Neural cell (in vitro differentiated cells): ENCODE measurements at regions not wholly inside any gene's neighbourhood (a gene's known extent, or its start where the extent isn't known, plus 50 kb on each side); places are given as distances from the start of the nearest gene placed in this dataset.

Experiments used
- H2AFZ ChIP-seq: fragments of 200-600, 300-800 bp; sonication (generic), shearing (Covaris generic); 2 replicates; pipeline ENCODE4 v1.6.0; 2014; ENCODE audit warnings: low read depth, mild to moderate bottlenecking, antibody characterized with exemption, low read length, moderate library complexity
- H3F3A ChIP-seq: fragments of 200-600 bp; shearing (Covaris generic); 2 replicates; pipeline ENCODE4 v1.6.1; 2016; ENCODE audit warnings: mild to moderate bottlenecking, moderate library complexity, mixed read lengths, antibody characterized with exemption, low read length; ENCODE audit not compliant: insufficient read depth, poor library complexity, severe bottlenecking
- H3K27ac ChIP-seq: fragments of 200-600, 300-800 bp; sonication (generic), shearing (Covaris generic); 2 replicates; pipeline ENCODE4 v1.5.1; 2014; ENCODE audit warnings: mild to moderate bottlenecking, low read length, moderate library complexity
- H3K27me3 ChIP-seq: fragments of 300-800, 200-600 bp; sonication (generic), shearing (Covaris generic); 2 replicates; pipeline ENCODE4 v1.6.0; 2014; ENCODE audit warnings: mild to moderate bottlenecking, low read depth, low read length, moderate library complexity; ENCODE audit not compliant: insufficient read depth
- H3K36me3 ChIP-seq: fragments of 300-800, 200-600 bp; sonication (generic), shearing (Covaris generic); 2 replicates; pipeline ENCODE4 v1.5.1; 2014; ENCODE audit warnings: mild to moderate bottlenecking, antibody characterized with exemption, low read length, moderate library complexity; ENCODE audit not compliant: insufficient read depth
- H3K4me2 ChIP-seq: fragments of 300-800, 200-600 bp; sonication (generic), shearing (Covaris generic); 2 replicates; pipeline ENCODE4 v1.6.0; 2014; ENCODE audit warnings: mild to moderate bottlenecking, low read length
- H3K4me3 ChIP-seq: fragments of 300-800, 200-600 bp; sonication (generic), shearing (Covaris generic); 2 replicates; pipeline ENCODE4 v1.5.1; 2014; ENCODE audit warnings: mild to moderate bottlenecking, low read length, moderate library complexity
- H3K79me2 ChIP-seq: fragments of 200-600 bp; shearing (Covaris generic); replicated peaks from 2 replicates; pipeline ENCODE4 v1.6.0; 2014; ENCODE audit warnings: mild to moderate bottlenecking, low read length, moderate library complexity; ENCODE audit not compliant: insufficient read depth
- H3K9ac ChIP-seq: fragments of 300-800, 200-600 bp; sonication (generic), shearing (Covaris generic); 2 replicates; pipeline ENCODE4 v1.6.1; 2016; ENCODE audit warnings: mild to moderate bottlenecking, low read length, mixed read lengths
- H3K9me2 ChIP-seq: fragments of 200-600 bp; shearing (Covaris generic); 2 replicates; pipeline ENCODE4 v1.6.1; 2016; ENCODE audit warnings: mild to moderate bottlenecking, low read length, mixed read lengths; ENCODE audit not compliant: insufficient read depth
- H3K9me3 ChIP-seq: fragments of 200-600, 300-800 bp; sonication (generic), shearing (Covaris generic); 2 replicates; pipeline ENCODE4 v1.6.1; 2016; ENCODE audit warnings: mild to moderate bottlenecking, mixed run types, low read length, moderate library complexity, mixed read lengths
- H4K20me1 ChIP-seq: fragments of 200-600 bp; shearing (Covaris generic); 2 replicates; pipeline ENCODE4 v1.6.1; 2016; ENCODE audit warnings: mild to moderate bottlenecking, mixed run types; ENCODE audit not compliant: insufficient read depth
- CTCF ChIP-seq: fragments of 450-650 bp; IDR thresholded peaks from 2 replicates; pipeline ENCODE4 v1.5.1; 2014; ENCODE audit warnings: antibody characterized with exemption, mild to moderate bottlenecking, moderate library complexity; ENCODE audit not compliant: poor library complexity, severe bottlenecking
- EP300 ChIP-seq: fragments of 450-650 bp; conservative IDR thresholded peaks from 2 replicates; pipeline ENCODE4 v1.6.1; 2014; ENCODE audit warnings: antibody characterized with exemption, mild to moderate bottlenecking, moderate library complexity; ENCODE audit not compliant: poor library complexity, severe bottlenecking
- EZH2 ChIP-seq: fragments of 200-600, 300-800 bp; shearing (Covaris generic), sonication (generic); IDR thresholded peaks from 2 replicates; pipeline ENCODE4 v1.6.1; 2014; ENCODE audit warnings: antibody characterized with exemption, low read length, borderline replicate concordance, mild to moderate bottlenecking; ENCODE audit not compliant: insufficient read depth, poor library complexity, severe bottlenecking
- MXI1 ChIP-seq: fragments of 450-650 bp; conservative IDR thresholded peaks from 2 replicates; pipeline ENCODE4 v1.6.1; 2014; ENCODE audit warnings: antibody characterized with exemption, mild to moderate bottlenecking; ENCODE audit not compliant: poor library complexity, severe bottlenecking
- POLR2AphosphoS5 ChIP-seq: IDR thresholded peaks from 2 replicates; pipeline ENCODE4 v1.6.1; 2012
- RAD21 ChIP-seq: fragments of 450-650 bp; conservative IDR thresholded peaks from 2 replicates; pipeline ENCODE4 v1.6.1; 2014; ENCODE audit warnings: antibody characterized with exemption, mild to moderate bottlenecking, moderate library complexity
- SMC3 ChIP-seq: fragments of 450-650 bp; conservative IDR thresholded peaks from 2 replicates; pipeline ENCODE4 v1.6.1; 2014; ENCODE audit warnings: antibody characterized with exemption, mild to moderate bottlenecking, moderate library complexity; ENCODE audit not compliant: poor library complexity
- TAF1 ChIP-seq: IDR thresholded peaks from 2 replicates; pipeline ENCODE4 v1.6.1; 2012; ENCODE audit warnings: low read depth
- TF ChIP-seq, protein P1 (sequence below): IDR thresholded peaks from 2 replicates; pipeline ENCODE4 v1.6.1; 2012; ENCODE audit warnings: borderline replicate concordance

DNA sequence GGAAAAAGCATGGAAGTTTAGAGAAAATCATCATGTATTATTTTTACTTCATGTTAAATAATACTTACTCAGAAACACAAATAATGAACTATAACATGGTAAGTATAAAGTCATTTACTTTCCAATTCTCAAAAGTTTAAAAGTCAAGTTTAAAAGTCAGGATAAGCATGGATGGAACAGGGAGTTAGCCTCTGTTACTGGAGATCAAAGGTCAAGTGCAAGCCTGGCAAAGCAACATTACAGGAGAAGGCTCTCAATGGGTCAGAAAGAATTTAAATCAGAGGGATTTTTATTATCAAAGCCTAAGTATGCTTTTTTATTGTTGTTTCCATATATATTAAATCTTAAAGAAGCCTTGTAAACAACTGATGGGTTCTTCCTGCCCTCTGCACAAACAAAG, 505.4 kb downstream of the KCNA4 start:
- H2AFZ ChIP-seq, result no peak overlapping the region
- no peaks in the 10 kb centered on the region for H3K79me2 ChIP-seq
- TF ChIP-seq RAD21 (no peak), EZH2 (no peak), POLR2AphosphoS5 (no peak), TAF1 (no peak), MXI1 (no peak), EP300 (no peak)
- no peaks in the 10 kb centered on the region for H4K20me1 ChIP-seq
- H3F3A ChIP-seq, result no peaks in the 10 kb centered on the region
- no peak overlapping the region for H3K9ac ChIP-seq
- no peak overlapping the region for H3K4me3 ChIP-seq
- no peaks in the 10 kb centered on the region for H3K36me3 ChIP-seq
- H3K27me3 ChIP-seq, result no peaks in the 10 kb centered on the region
- no peaks in the 10 kb centered on the region for H3K9me3 ChIP-seq
- no peaks in the 10 kb centered on the region for H3K9me2 ChIP-seq
- no peak overlapping the region for H3K4me2 ChIP-seq
- no peak overlapping the region for H3K27ac ChIP-seq

DNA sequence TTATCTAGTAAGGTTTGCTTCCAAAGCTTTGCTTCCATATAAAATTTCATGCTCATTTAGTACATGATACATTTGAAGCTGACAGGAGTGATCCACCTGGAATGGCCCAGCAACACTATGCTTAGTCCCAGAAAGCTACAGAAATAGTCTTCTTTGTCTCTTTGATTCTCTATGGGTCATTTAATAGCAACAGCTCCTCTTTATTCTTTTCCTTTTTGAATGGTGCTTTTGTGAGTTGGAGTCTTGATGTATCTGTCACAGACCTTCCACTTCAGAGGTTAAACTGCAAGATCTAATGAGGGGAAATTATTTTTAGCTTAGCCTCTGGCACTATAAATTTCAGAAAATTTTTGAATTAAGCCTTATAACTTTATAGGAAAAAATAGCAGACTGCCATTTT, 509.5 kb downstream of the KCNA4 start:
- no peaks in the 10 kb centered on the region for H3K36me3 ChIP-seq
- no peak overlapping the region for H3K4me3 ChIP-seq
- no peak overlapping the region for H2AFZ ChIP-seq
- H3K9me2 ChIP-seq, result no peaks in the 10 kb centered on the region
- H3K27ac ChIP-seq, result no peak overlapping the region
- no peaks in the 10 kb centered on the region for H3K9me3 ChIP-seq
- H3K4me2 ChIP-seq, result no peak overlapping the region
- TF ChIP-seq CTCF (no peak), SMC3 (no peak), MXI1 (no peak), RAD21 (no peak), TAF1 (no peak), EP300 (no peak), EZH2 (no peak), POLR2AphosphoS5 (no peak)
- TF ChIP-seq, protein P1, sequence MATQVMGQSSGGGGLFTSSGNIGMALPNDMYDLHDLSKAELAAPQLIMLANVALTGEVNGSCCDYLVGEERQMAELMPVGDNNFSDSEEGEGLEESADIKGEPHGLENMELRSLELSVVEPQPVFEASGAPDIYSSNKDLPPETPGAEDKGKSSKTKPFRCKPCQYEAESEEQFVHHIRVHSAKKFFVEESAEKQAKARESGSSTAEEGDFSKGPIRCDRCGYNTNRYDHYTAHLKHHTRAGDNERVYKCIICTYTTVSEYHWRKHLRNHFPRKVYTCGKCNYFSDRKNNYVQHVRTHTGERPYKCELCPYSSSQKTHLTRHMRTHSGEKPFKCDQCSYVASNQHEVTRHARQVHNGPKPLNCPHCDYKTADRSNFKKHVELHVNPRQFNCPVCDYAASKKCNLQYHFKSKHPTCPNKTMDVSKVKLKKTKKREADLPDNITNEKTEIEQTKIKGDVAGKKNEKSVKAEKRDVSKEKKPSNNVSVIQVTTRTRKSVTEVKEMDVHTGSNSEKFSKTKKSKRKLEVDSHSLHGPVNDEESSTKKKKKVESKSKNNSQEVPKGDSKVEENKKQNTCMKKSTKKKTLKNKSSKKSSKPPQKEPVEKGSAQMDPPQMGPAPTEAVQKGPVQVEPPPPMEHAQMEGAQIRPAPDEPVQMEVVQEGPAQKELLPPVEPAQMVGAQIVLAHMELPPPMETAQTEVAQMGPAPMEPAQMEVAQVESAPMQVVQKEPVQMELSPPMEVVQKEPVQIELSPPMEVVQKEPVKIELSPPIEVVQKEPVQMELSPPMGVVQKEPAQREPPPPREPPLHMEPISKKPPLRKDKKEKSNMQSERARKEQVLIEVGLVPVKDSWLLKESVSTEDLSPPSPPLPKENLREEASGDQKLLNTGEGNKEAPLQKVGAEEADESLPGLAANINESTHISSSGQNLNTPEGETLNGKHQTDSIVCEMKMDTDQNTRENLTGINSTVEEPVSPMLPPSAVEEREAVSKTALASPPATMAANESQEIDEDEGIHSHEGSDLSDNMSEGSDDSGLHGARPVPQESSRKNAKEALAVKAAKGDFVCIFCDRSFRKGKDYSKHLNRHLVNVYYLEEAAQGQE, result no peak
- H3K79me2 ChIP-seq, result no peaks in the 10 kb centered on the region
- no peaks in the 10 kb centered on the region for H3K27me3 ChIP-seq
- H4K20me1 ChIP-seq, result no peaks in the 10 kb centered on the region
- no peaks in the 10 kb centered on the region for H3F3A ChIP-seq
- no peak overlapping the region for H3K9ac ChIP-seq
